Neuronal stem cell (in vitro differentiated cells): ENCODE measurements at regions not wholly inside any gene's neighbourhood (a gene's known extent, or its start where the extent isn't known, plus 50 kb on each side); places are given as distances from the start of the nearest gene placed in this dataset.
A peak's percentile ranks its signal among the peaks of the same experiment; 100 is the strongest.

ENCODE experiments used
- DNase-seq: peaks from one replicate; pipeline ENCODE4 v3.0.0-alpha.2; 2013; ENCODE audit warnings: low spot score
- H2AFZ ChIP-seq: one replicate; pipeline ENCODE4 v1.6.1; 2013; ENCODE audit warnings: mild to moderate bottlenecking, low read length, inconsistent platforms
- H2AK5ac ChIP-seq: 2 replicates; pipeline ENCODE4 v1.6.1; 2013; ENCODE audit warnings: low read depth, mild to moderate bottlenecking, inconsistent platforms, low read length, moderate library complexity, mixed read lengths
- H2BK120ac ChIP-seq: 2 replicates; pipeline ENCODE4 v1.6.1; 2013; ENCODE audit warnings: low read depth, mild to moderate bottlenecking, inconsistent platforms, low read length, moderate library complexity, mixed read lengths
- H2BK12ac ChIP-seq: one replicate; pipeline ENCODE4 v1.6.1; 2013; ENCODE audit warnings: low read length, inconsistent platforms
- H2BK15ac ChIP-seq: 2 replicates; pipeline ENCODE4 v1.6.1; 2013; ENCODE audit warnings: mild to moderate bottlenecking, low read length, inconsistent platforms, mixed read lengths
- H2BK5ac ChIP-seq: one replicate; pipeline ENCODE4 v1.6.1; 2013; ENCODE audit warnings: inconsistent platforms, mild to moderate bottlenecking, low read length, moderate library complexity
- H3K14ac ChIP-seq: one replicate; pipeline ENCODE4 v1.6.1; 2013; ENCODE audit warnings: low read length, inconsistent platforms
- H3K18ac ChIP-seq: 2 replicates; pipeline ENCODE4 v1.6.1; 2013; ENCODE audit warnings: low read length, inconsistent platforms
- H3K23ac ChIP-seq: 2 replicates; pipeline ENCODE4 v1.6.1; 2013; ENCODE audit warnings: low read depth, mild to moderate bottlenecking, mixed read lengths, low read length, inconsistent platforms; ENCODE audit not compliant: poor library complexity
- H3K27ac ChIP-seq: replicated peaks from 3 replicates; pipeline ENCODE4 v1.5.1; 2013; ENCODE audit warnings: low read length, inconsistent platforms
- H3K27me3 ChIP-seq, 3 experiments: 2 replicates each; pipeline ENCODE4 v1.6.1; 2013; ENCODE audit warnings: low read length in 3 of 3, mild to moderate bottlenecking in 2 of 3, inconsistent platforms in 1 of 3, low read depth in 1 of 3, mixed read lengths in 1 of 3, moderate library complexity in 1 of 3; ENCODE audit not compliant: control insufficient read depth in 3 of 3, insufficient read depth in 3 of 3
- H3K36me3 ChIP-seq, 2 donors: replicated peaks in 1 of 2; 2 replicates each; pipeline ENCODE4 v1.6.1; 2013; ENCODE audit warnings: low read length in 2 of 2; ENCODE audit not compliant: control insufficient read depth in 2 of 2, insufficient read depth in 2 of 2
- H3K4ac ChIP-seq: 2 replicates; pipeline ENCODE4 v1.6.1; 2013; ENCODE audit warnings: inconsistent platforms, mild to moderate bottlenecking, low read length, moderate library complexity
- H3K4me1 ChIP-seq, 2 donors: 1 replicate in 1 of 2; 2 replicates in 1 of 2; pipeline ENCODE4 v1.6.1; 2013; ENCODE audit warnings: low read length in 2 of 2, low read depth in 1 of 2; ENCODE audit not compliant: control insufficient read depth in 2 of 2, insufficient read depth in 1 of 2
- H3K4me2 ChIP-seq: one replicate; pipeline ENCODE4 v1.6.1; 2013; ENCODE audit warnings: mild to moderate bottlenecking, low read length, inconsistent platforms; ENCODE audit not compliant: insufficient read depth, poor library complexity, severe bottlenecking
- H3K4me3 ChIP-seq, 2 donors: 2 replicates each; pipeline ENCODE4 v1.5.1; 2013; ENCODE audit warnings: low read length in 2 of 2, mild to moderate bottlenecking in 2 of 2, inconsistent platforms in 1 of 2, moderate library complexity in 1 of 2
- H3K79me1 ChIP-seq: one replicate; pipeline ENCODE4 v1.6.1; 2013; ENCODE audit warnings: low read depth, mild to moderate bottlenecking, inconsistent platforms, low read length, moderate library complexity
- H3K9ac ChIP-seq: one replicate; pipeline ENCODE4 v1.6.1; 2013; ENCODE audit warnings: mild to moderate bottlenecking, low read depth, low read length, inconsistent platforms; ENCODE audit not compliant: poor library complexity
- H3K9me3 ChIP-seq, 2 donors: replicated peaks in 1 of 2; 2 replicates each; pipeline versions ENCODE3 to v1.6.1; 2013; ENCODE audit warnings: low read length in 2 of 2, mild to moderate bottlenecking in 2 of 2, inconsistent platforms in 1 of 2, low read depth in 1 of 2, mixed read lengths in 1 of 2, moderate library complexity in 1 of 2; ENCODE audit not compliant: control insufficient read depth in 2 of 2, insufficient read depth in 1 of 2
- H4K8ac ChIP-seq: one replicate; pipeline ENCODE4 v1.6.1; 2013; ENCODE audit warnings: low read depth, mild to moderate bottlenecking, inconsistent platforms, low read length, moderate library complexity
- H4K91ac ChIP-seq: one replicate; pipeline ENCODE4 v1.6.1; 2013; ENCODE audit warnings: low read length, low read depth, mild to moderate bottlenecking, inconsistent platforms; ENCODE audit not compliant: poor library complexity
- WGBS, 2 donors: extraction: QIAGEN DNeasy Blood & Tissue Kit; methylation state at CpG; one replicate each; pipeline ENCODE4 v1.1.7; 2013; ENCODE audit warnings: missing lambda C conversion rate in 2 of 2, mixed read lengths in 1 of 2; ENCODE audit not compliant: insufficient read length in 2 of 2, insufficient replicate concordance in 1 of 2; ENCODE audit errors: extremely low coverage in 2 of 2; 5-methylcytosine and 5-hydroxymethylcytosine counted together

- no peak overlapping the region for H3K4me2 ChIP-seq
- H2BK12ac ChIP-seq = no peak overlapping the region
- no peak overlapping the region for H3K9ac ChIP-seq
- no peak overlapping the region for H2AFZ ChIP-seq
- no peak overlapping the region for H3K14ac ChIP-seq
- H2BK15ac ChIP-seq = no peak overlapping the region
- H3K4me3 ChIP-seq = no peak overlapping the region
- no peak overlapping the region for H2BK120ac ChIP-seq
- H4K8ac ChIP-seq = no peak overlapping the region
- no peak overlapping the region for H4K91ac ChIP-seq
- no peaks in the 10 kb centered on the region for H3K27me3 ChIP-seq
- H3K23ac ChIP-seq = no peak overlapping the region
- WGBS, 2 donors = no CpG with 5 or more reads among the region's 2 CpGs
- DNase-seq = no peak
- H3K79me1 ChIP-seq = no peaks in the 10 kb centered on the region
- no peaks in the 10 kb centered on the region for H3K36me3 ChIP-seq
- H2AK5ac ChIP-seq = no peak overlapping the region
- peaks cover 0 to 2% of the 10 kb centered on the region in 2 donors for H3K4me1 ChIP-seq
- H3K27ac ChIP-seq = no peak overlapping the region
- H3K18ac ChIP-seq = no peak overlapping the region
- no peaks in the 10 kb centered on the region for H3K9me3 ChIP-seq
- no peak overlapping the region for H3K4ac ChIP-seq
- no peak overlapping the region for H2BK5ac ChIP-seq
Observed at GRCh38 chr4:141304346-141304745, 83.7 kb downstream of the ZNF330 start.

- Histone ChIP-seq H3K4ac (no peak overlapping the region), H4K91ac (no peak overlapping the region), H3K4me2 (no peak overlapping the region), H3K23ac (no peak overlapping the region), H3K4me1 (peaks cover 0 to 2% of the 10 kb centered on the region in 2 donors), H3K9me3 (no peaks in the 10 kb centered on the region), H2BK12ac (no peak overlapping the region), H3K14ac (no peak overlapping the region), H3K36me3 (no peaks in the 10 kb centered on the region), H3K79me1 (no peaks in the 10 kb centered on the region), H2AFZ (no peak overlapping the region), H2AK5ac (no peak overlapping the region), H2BK120ac (no peak overlapping the region), H2BK15ac (no peak overlapping the region), H3K27ac (no peak overlapping the region), H3K4me3 (no peak overlapping the region), H3K27me3 (no peaks in the 10 kb centered on the region), H2BK5ac (no peak overlapping the region), H4K8ac (no peak overlapping the region), H3K9ac (no peak overlapping the region), H3K18ac (no peak overlapping the region)
- DNase-seq = no peak
- no CpG with 5 or more reads among the region's 7 CpGs for WGBS, 2 donors
Observed at GRCh38 chr4:141306331-141306730, 85.6 kb downstream of the ZNF330 start.

- peak; percentile 38 for DNase-seq
Observed at GRCh38 chr4:141307241-141307689, 86.6 kb downstream of the ZNF330 start.

DNA sequence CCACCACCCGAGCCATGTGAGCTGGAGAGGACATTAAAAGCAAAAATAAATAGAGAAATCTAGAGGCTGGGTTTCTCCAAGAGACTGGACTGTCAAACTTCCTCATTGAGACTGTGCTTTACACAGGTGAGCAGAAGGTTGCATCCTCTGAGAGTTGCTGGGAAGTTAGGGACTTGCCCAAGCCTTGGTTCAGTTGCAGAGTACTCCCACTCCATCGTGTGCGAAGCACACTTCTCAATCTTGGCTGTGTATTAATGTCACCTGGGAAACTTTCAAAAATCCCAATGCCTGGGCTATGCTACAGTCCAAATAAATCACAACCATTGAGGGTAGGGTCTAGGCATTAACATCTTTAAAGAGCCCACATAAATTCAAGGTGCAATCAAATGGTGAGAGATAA lies 89.2 kb downstream of the ZNF330 start:
- H3K36me3 ChIP-seq = no peaks in the 10 kb centered on the region
- no peak overlapping the region for H3K18ac ChIP-seq
- H2AFZ ChIP-seq = no peak overlapping the region
- no CpG with 5 or more reads among the region's 3 CpGs for WGBS, 2 donors
- H2BK12ac ChIP-seq = no peak overlapping the region
- no peaks in the 10 kb centered on the region for H3K9me3 ChIP-seq
- no peak overlapping the region for H2BK15ac ChIP-seq
- H3K14ac ChIP-seq = no peak overlapping the region
- no peak overlapping the region for H3K27ac ChIP-seq
- H3K23ac ChIP-seq = no peak overlapping the region
- H2BK120ac ChIP-seq = no peak overlapping the region
- no peak overlapping the region for H3K4me3 ChIP-seq
- H2BK5ac ChIP-seq = no peak overlapping the region
- no peaks in the 10 kb centered on the region for H3K27me3 ChIP-seq
- no peak for DNase-seq
- H4K8ac ChIP-seq = no peak overlapping the region
- H3K4me2 ChIP-seq = no peak overlapping the region
- H3K4ac ChIP-seq = no peak overlapping the region
- H3K79me1 ChIP-seq = no peaks in the 10 kb centered on the region
- no peak overlapping the region for H3K9ac ChIP-seq
- H3K4me1 ChIP-seq = peaks cover 0 to 2% of the 10 kb centered on the region in 2 donors
- H4K91ac ChIP-seq = no peak overlapping the region
- H2AK5ac ChIP-seq = no peak overlapping the region

More at GRCh38 chr4:141307241-141307689, 86.6 kb downstream of the ZNF330 start:
- Histone ChIP-seq H3K4me3 (no peak overlapping the region), H3K4me1 (peaks cover 0 to 2% of the 10 kb centered on the region in 2 donors), H3K14ac (no peak overlapping the region), H3K9ac (no peak overlapping the region), H3K36me3 (no peaks in the 10 kb centered on the region), H3K79me1 (no peaks in the 10 kb centered on the region), H3K27me3 (no peaks in the 10 kb centered on the region), H3K4me2 (no peak overlapping the region), H2BK5ac (no peak overlapping the region), H3K18ac (no peak overlapping the region), H4K8ac (no peak overlapping the region), H2AFZ (no peak overlapping the region), H3K4ac (no peak overlapping the region), H2BK120ac (no peak overlapping the region), H3K27ac (no peak overlapping the region), H2BK15ac (no peak overlapping the region), H2BK12ac (no peak overlapping the region), H2AK5ac (no peak overlapping the region), H3K9me3 (no peaks in the 10 kb centered on the region), H3K23ac (no peak overlapping the region), H4K91ac (no peak overlapping the region)
- WGBS, 2 donors = no CpG with 5 or more reads among the region's 5 CpGs
